NCI-H345 (cell line): ENCODE measurements at regions not wholly inside any gene's neighbourhood (a gene's known extent, or its start where the extent isn't known, plus 50 kb on each side); places are given as distances from the start of the nearest gene placed in this dataset.

Source experiments
- DNase-seq: peaks from one replicate; lab custom pipeline; 2025; lab: John Stamatoyannopoulos, UW

GRCh38 chr14:97584528-97584927, 787.3 kb downstream of the VRK1 start:
- no peak for DNase-seq

GRCh38 chr14:97592341-97592980, 795.3 kb downstream of the VRK1 start:
- no peak for DNase-seq

GRCh38 chr14:97594306-97594705, 797.1 kb downstream of the VRK1 start:
- no peak for DNase-seq

- DNase-seq, result no peak
Observed at GRCh38 chr14:97602438-97603117, 805.4 kb downstream of the VRK1 start.

- DNase-seq, result no peak
Observed at GRCh38 chr14:97603201-97603600, 806.0 kb downstream of the VRK1 start.

GRCh38 chr14:97604731-97605130, 807.5 kb downstream of the VRK1 start:
- no peak for DNase-seq

GRCh38 chr14:97618401-97618800, 821.2 kb downstream of the VRK1 start:
- DNase-seq, result no peak

- DNase-seq, result no peak
Observed at GRCh38 chr14:97618917-97619690, 821.9 kb downstream of the VRK1 start.

GRCh38 chr14:97620066-97620465, 822.9 kb downstream of the VRK1 start:
- DNase-seq, result no peak

- DNase-seq, result no peak
Observed at GRCh38 chr14:97624985-97625384, 827.8 kb downstream of the VRK1 start.

- DNase-seq, result peak; percentile 10
Observed at GRCh38 chr14:97625477-97625876, 828.3 kb downstream of the VRK1 start.

GRCh38 chr14:97626088-97626487, 828.9 kb downstream of the VRK1 start:
- DNase-seq, result peak; percentile 4

GRCh38 chr14:97630249-97630648, 833.1 kb downstream of the VRK1 start:
- no peak for DNase-seq

GRCh38 chr14:97633131-97633738, 836.1 kb downstream of the VRK1 start:
- DNase-seq, result no peak

GRCh38 chr14:97634751-97635150, 837.6 kb downstream of the VRK1 start:
- no peak for DNase-seq

- DNase-seq, result no peak
Observed at GRCh38 chr14:97638864-97639263, 841.7 kb downstream of the VRK1 start.

GRCh38 chr14:97640031-97640430, 842.8 kb downstream of the VRK1 start:
- DNase-seq, result no peak

GRCh38 chr14:97641827-97642226, 844.6 kb downstream of the VRK1 start:
- no peak for DNase-seq

GRCh38 chr14:97642631-97643030, 845.4 kb downstream of the VRK1 start:
- no peak for DNase-seq

- DNase-seq, result no peak
Observed at GRCh38 chr14:97644365-97644764, 847.2 kb downstream of the VRK1 start.

- no peak for DNase-seq
Observed at GRCh38 chr14:97649752-97650151, 852.6 kb downstream of the VRK1 start.

GRCh38 chr14:97655169-97655948, 858.2 kb downstream of the VRK1 start:
- DNase-seq, result no peak
